GM19035 (cell line): ENCODE measurements at regions not wholly inside any gene's neighbourhood (a gene's known extent, or its start where the extent isn't known, plus 50 kb on each side); places are given as distances from the start of the nearest gene placed in this dataset.

ENCODE experiments used
- ATAC-seq: cut with Tn5 transposase; IDR thresholded peaks from one replicate; pipeline ENCODE4 v1.9.1; 2021; ENCODE audit not compliant: unreplicated experiment

- ATAC-seq: no peak
Observed at GRCh38 chr9:105188746-105189145, 55.7 kb upstream of the SLC44A1 start.

GRCh38 chr9:105191508-105192121, 52.8 kb upstream of the SLC44A1 start:
- ATAC-seq: peak; percentile 89

- ATAC-seq: no peak
Observed at GRCh38 chr9:105193560-105193959, 50.9 kb upstream of the SLC44A1 start.

- ATAC-seq: no peak
Observed at GRCh38 chr9:105194234-105194633, 50.2 kb upstream of the SLC44A1 start.
